Body of pancreas (tissue), 4 donors: ENCODE measurements at regions not wholly inside any gene's neighbourhood (a gene's known extent, or its start where the extent isn't known, plus 50 kb on each side); places are given as distances from the start of the nearest gene placed in this dataset.

Source experiments
- POLR2A ChIP-seq, 3 donors: fragments of 450-650 bp; IDR thresholded peaks; one replicate each; pipeline ENCODE4 v1.6.1; 2016; ENCODE audit warnings: antibody characterized with exemption in 3 of 3, mild to moderate bottlenecking in 2 of 3
- TF ChIP-seq, protein P1 (sequence below), 7 experiments: fragments of 450-650 bp in 4 of 7; fragments of 200-600 bp in 3 of 7; sonication (generic) in 3 of 7; IDR thresholded peaks; one replicate each; pipeline ENCODE4 v1.5.1; 2016 to 2019; ENCODE audit warnings: antibody characterized with exemption in 7 of 7

DNA sequence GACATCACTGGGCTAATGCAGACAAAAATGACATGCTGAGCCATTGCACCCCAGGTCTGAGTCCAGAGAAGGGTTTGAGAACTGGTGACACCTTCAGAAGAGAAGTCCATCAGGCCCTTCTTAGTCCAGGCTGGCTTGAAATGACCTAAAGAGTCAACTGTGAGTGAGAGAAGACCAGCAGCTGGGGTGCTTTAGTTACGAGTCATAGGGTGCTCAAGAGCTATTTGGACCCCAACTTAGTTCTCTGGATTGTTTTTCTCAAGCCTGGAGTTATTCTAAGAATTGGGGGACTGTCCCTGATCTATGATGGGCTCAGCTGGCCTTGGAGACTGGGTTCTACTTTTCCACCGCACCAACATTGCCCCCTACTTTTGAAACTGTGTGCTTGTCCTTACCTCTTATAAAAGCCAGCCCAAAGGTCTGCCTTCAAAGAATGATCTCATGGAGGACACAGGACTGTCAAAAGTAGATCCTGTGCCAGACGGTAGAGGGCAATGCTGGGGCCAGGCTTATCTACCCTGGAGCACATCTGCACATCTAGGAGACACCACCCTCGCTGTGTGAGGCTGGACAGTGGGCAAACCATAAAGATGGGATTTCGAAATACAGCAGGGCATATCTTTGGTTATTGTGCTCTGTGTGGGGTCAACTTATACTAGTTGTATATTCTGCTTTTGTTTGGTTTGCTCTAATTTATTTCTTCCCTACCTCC, 333.0 kb upstream of the SLC14A2 start:
- TF ChIP-seq, protein P1, sequence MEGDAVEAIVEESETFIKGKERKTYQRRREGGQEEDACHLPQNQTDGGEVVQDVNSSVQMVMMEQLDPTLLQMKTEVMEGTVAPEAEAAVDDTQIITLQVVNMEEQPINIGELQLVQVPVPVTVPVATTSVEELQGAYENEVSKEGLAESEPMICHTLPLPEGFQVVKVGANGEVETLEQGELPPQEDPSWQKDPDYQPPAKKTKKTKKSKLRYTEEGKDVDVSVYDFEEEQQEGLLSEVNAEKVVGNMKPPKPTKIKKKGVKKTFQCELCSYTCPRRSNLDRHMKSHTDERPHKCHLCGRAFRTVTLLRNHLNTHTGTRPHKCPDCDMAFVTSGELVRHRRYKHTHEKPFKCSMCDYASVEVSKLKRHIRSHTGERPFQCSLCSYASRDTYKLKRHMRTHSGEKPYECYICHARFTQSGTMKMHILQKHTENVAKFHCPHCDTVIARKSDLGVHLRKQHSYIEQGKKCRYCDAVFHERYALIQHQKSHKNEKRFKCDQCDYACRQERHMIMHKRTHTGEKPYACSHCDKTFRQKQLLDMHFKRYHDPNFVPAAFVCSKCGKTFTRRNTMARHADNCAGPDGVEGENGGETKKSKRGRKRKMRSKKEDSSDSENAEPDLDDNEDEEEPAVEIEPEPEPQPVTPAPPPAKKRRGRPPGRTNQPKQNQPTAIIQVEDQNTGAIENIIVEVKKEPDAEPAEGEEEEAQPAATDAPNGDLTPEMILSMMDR (IDR thresholded peaks at IDR 0.05): no peak
- TF ChIP-seq POLR2A (IDR thresholded peaks at IDR 0.05): no peak
